ENCODE measurements at regions not wholly inside any gene's neighbourhood (a gene's known extent, or its start where the extent isn't known, plus 50 kb on each side); places are given as distances from the start of the nearest gene placed in this dataset.

DNA sequence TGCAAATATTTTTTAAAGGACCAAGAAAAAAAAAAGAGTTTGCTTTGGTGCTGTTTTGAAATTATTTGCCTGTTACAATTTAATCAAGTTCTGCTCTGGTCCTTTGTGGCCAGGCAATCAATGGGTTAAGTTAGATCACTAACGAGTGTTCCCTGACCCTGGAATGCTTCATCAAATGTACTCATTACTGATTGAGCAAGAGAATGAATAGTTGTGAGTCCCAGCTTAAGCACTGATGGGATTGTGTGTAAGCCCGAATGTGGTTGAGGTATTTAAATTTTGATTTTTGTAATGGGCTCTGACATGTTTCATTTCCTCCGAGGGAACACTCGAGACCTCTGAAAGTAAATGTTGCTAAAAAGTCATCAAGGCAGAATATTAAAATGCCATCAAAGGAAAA, 699.1 kb downstream of the MCTP2 start:
- in situ Hi-C loops (cut with MboI; ENCODE audit: low pct_unique_long_range_greater_than_20kb, low sequenced_read_pairs, unreplicated experiment): no loop called here
- DNase-seq (ENCODE audit: low spot score): no peak
- no peak for TF ChIP-seq CTCF (IDR thresholded peaks at IDR 0.05; ENCODE audit: extremely low read depth, insufficient read depth, missing control alignments)

DNA sequence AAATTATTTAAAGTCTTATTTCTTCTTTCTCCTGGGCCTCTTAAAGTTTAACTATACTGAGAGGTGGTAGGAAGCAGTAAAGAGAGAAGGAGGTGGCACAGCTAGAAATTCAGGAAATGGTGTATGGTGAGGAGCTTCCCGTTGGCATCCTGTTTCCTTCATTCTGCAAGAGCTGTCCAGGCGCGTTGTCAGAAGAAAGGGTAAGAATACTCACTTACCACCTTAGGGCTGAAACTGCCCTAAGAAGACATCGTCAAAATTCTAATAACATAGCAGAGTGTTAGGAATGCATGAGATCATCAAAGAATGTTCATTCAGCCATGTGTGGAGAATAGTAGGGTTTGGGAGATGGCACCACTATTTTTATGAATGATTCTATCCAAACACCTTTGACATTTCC, 699.6 kb downstream of the MCTP2 start:
- in situ Hi-C loops (cut with MboI; ENCODE audit: low pct_unique_long_range_greater_than_20kb, low sequenced_read_pairs, unreplicated experiment): no loop called here
- no peak for TF ChIP-seq CTCF (IDR thresholded peaks at IDR 0.05; ENCODE audit: extremely low read depth, insufficient read depth, missing control alignments)
- DNase-seq (ENCODE audit: low spot score): no peak

DNA sequence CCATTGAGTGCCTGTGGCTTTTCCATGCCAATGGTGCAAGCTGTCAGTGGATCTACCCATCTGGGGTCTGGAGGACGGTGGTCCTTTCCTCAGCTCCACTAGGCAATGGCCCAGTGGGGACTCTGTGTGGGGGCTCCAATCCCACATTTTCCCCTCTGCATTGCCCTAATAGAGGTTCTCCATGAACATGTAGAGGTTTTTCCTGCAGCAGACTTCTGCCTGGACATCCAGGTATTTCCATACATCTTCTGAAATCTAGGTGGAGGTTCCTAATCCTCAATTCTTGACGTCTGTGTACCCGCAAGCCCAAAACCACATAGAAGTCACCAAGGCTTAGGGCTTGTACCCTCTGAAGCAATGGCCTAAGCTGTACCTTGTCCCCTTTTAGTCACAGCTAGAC, 703.1 kb downstream of the MCTP2 start:
- no peak for TF ChIP-seq CTCF (IDR thresholded peaks at IDR 0.05; ENCODE audit: extremely low read depth, insufficient read depth, missing control alignments)
- in situ Hi-C loops (cut with MboI; ENCODE audit: low pct_unique_long_range_greater_than_20kb, low sequenced_read_pairs, unreplicated experiment): no loop called here
- no peak for DNase-seq (ENCODE audit: low spot score)

DNA sequence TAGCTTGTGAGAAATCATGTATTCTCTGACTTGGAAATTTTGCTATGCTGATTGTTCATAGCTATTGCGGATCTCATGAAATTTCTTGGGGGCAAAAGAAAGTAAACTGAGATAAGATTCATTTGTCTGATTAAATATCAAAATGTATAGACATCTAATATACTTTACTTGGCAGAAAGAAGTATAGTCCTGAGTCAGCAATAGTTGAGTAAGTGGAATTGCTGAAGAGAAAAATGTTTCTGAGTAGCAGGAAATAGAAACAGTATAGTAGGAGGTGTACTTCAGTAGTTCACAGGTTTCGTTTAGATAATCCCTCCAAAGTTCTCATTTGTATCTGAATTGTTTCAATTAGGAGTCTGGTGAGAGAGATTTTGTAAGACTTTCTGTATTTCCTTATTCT, 705.9 kb downstream of the MCTP2 start:
- no peak for DNase-seq (ENCODE audit: low spot score)
- no peak for TF ChIP-seq CTCF (IDR thresholded peaks at IDR 0.05; ENCODE audit: extremely low read depth, insufficient read depth, missing control alignments)
- in situ Hi-C loops (cut with MboI; ENCODE audit: low pct_unique_long_range_greater_than_20kb, low sequenced_read_pairs, unreplicated experiment): no loop called here

DNA sequence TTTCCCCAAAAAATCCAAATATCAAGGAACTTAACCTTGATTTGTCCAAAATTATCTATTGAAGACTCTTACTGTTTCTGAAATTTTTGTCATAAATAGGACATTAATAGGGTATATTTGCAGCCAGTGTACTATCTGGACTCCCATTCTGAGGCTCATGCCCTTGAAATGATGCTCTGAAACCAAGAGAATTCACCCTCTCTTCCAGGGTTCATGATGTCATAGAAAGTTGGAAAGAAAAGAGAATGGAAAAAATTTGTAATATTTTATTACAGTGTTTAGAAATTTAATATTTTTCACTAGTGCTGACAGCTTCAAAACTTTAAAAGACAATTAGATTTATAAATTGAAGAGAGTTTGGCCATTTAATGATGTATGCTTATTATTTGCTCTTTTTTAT, 712.5 kb downstream of the MCTP2 start:
- in situ Hi-C loops (cut with MboI; ENCODE audit: low pct_unique_long_range_greater_than_20kb, low sequenced_read_pairs, unreplicated experiment): no loop called here
- TF ChIP-seq CTCF (IDR thresholded peaks at IDR 0.05; ENCODE audit: extremely low read depth, insufficient read depth, missing control alignments): no peak
- DNase-seq (ENCODE audit: low spot score): no peak

- TF ChIP-seq CTCF (IDR thresholded peaks at IDR 0.05; ENCODE audit: extremely low read depth, insufficient read depth, missing control alignments): no peak
- DNase-seq (ENCODE audit: low spot score): no peak
- in situ Hi-C loops (cut with MboI; ENCODE audit: low pct_unique_long_range_greater_than_20kb, low sequenced_read_pairs, unreplicated experiment): no loop called here
These were observed 720.2 kb downstream of the MCTP2 start for GRCh38 chr15:94951538-94951937.

DNA sequence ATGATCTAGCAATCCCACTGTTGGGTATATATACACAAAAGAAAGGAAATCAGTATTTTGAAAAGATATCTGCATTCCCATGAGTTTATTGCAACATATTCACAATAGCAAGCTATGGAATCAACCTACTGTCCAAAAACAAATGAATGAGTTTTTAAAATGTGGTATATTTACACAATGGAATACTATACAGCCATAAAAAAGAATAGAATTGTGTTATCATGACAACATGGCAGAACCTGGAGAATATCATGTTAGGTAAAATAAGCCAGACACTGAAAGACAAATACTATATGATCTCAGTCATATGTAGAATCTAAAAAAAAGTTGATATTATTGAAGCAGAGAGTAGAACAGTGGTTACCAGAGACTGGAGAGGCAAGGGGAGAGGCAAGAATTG, 732.6 kb downstream of the MCTP2 start:
- no peak for TF ChIP-seq CTCF (IDR thresholded peaks at IDR 0.05; ENCODE audit: extremely low read depth, insufficient read depth, missing control alignments)
- no peak for DNase-seq (ENCODE audit: low spot score)
- in situ Hi-C loops (cut with MboI; ENCODE audit: low pct_unique_long_range_greater_than_20kb, low sequenced_read_pairs, unreplicated experiment): no loop called here
